NCI-H1417 (cell line): ENCODE measurements at regions not wholly inside any gene's neighbourhood (a gene's known extent, or its start where the extent isn't known, plus 50 kb on each side); places are given as distances from the start of the nearest gene placed in this dataset.
"Not testable (repeated sequence)": the region's sequence is repeated elsewhere in the genome, so short reads cannot be mapped to it uniquely, and the experiment has no call there.

Source experiments
- DNase-seq, 3 experiments: peaks; one replicate each; lab custom pipeline; 2025; lab: John Stamatoyannopoulos, UW

GRCh38 chr2:190742431-190742830 is 93.5 kb downstream of the NAB1 start:
- DNase-seq, result no peak

DNA sequence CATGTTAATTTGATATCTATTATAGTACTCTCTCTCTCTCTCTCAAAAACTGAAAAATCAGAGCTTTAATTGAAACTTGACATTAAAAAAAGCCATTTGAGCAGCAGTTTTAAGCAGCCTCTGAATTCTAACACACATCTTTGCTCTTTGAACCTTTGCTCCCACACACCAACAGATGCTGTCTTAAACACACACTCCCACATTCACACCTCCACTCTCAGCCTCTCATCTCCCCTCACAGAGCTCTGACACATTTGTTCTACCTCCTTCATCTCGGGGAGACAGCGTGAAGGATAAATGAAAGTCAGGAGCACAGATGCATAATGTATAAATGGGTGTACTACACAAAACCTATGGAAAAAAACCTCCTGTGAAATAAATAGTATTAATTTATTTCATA is 95.2 kb downstream of the NAB1 start:
- DNase-seq, result no peak

GRCh38 chr2:190746971-190747761 is 98.3 kb downstream of the NAB1 start:
- DNase-seq, result no peak

GRCh38 chr2:190748966-190749365 is 100.1 kb downstream of the NAB1 start:
- DNase-seq, result no peak

- no peak for DNase-seq
Measured at GRCh38 chr2:190755772-190756415, 107.0 kb downstream of the NAB1 start.

- DNase-seq, result no peak
Measured at GRCh38 chr2:190759749-190760213, 110.9 kb downstream of the NAB1 start.

GRCh38 chr2:190760353-190761150 is 111.7 kb downstream of the NAB1 start:
- not testable (repeated sequence) for DNase-seq

GRCh38 chr2:190761216-190761615 is 112.3 kb downstream of the NAB1 start:
- DNase-seq, result not testable (repeated sequence)

- DNase-seq, result no peak
Measured at GRCh38 chr2:190762566-190762965, 113.7 kb downstream of the NAB1 start.

DNA sequence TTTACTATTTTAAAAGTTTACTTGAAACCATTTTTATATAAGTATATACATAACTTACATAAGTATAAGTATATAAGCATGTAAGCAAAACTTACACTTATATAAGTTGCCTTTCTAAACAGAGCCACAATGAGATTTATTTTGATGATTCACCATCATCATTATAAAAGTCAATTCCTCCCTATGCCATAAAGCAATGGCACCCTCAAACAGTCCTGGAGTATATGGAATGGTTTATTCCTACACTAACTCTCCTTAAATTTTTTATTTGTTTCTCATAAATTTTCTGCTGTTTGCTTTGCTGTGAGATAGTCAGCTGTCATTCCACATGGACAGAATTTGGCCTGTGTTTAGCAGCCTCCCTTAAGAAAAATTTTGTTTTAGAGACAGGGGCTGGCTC is 114.2 kb downstream of the NAB1 start:
- no peak for DNase-seq

- DNase-seq, result no peak
Measured at GRCh38 chr2:190763901-190764514, 115.1 kb downstream of the NAB1 start.

GRCh38 chr2:190765386-190766173 is 115.0 kb upstream of the GLS start:
- DNase-seq, result no peak

- DNase-seq, result no peak
Measured at GRCh38 chr2:190766174-190766572, 114.4 kb upstream of the GLS start.

DNA sequence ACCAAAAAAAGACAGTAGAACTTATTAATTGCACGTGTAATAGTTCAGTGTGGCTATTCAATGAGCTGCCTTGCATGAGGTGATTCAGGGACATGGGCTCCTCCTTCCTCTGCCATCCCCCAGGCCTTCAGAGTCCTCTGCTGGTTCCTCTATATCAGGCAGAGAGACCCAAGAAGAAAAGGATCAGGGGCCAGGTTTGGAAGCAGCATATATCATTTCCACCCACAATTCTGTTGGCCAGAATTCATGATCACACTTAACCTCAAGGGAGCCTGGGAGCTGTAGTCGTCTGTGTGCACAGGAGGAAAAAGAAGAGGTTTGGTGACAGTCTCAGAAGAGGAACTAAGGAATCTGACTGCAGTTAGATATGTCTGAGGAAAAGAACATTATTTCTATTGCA is 114.0 kb upstream of the GLS start:
- no peak for DNase-seq

DNA sequence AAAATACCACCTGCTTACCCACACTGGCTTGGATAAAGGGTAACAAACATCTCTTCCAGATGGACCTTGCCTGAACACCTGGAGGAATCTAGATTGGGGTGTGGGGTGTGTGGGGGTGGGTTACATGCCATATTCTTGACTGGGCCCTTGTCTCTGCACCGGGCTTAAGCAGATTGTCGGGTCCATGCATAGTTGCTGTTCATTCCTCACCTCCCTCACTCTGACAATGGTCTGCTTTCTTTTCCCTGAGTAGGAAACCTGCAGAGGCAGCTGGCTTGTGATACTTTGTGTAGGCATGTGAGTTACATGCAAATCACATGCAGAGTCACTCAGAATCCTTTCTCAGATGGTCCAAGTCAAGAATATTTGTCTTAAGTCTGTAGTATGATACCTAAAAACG is 112.8 kb upstream of the GLS start:
- no peak for DNase-seq

- no peak for DNase-seq
Measured at GRCh38 chr2:190769258-190769657, 111.4 kb upstream of the GLS start.

DNA sequence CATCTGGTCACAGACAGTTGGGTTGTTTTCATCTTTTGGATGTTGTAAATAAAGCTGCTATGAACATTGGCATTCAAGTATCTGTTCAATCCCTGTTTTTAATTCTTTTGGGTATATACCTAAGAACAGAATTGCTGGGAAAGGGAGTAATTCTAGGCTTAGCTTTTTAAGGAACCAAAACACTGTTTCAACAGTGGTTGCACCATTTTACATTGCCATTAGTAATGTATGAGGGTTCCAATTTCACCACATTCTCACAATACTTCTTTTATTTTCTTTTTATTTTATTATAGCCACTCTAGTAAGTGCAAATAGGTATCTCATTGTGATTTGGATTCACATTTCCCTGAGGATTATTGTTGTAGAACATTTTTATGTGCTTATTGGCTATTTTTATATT is 108.9 kb upstream of the GLS start:
- no peak for DNase-seq

DNA sequence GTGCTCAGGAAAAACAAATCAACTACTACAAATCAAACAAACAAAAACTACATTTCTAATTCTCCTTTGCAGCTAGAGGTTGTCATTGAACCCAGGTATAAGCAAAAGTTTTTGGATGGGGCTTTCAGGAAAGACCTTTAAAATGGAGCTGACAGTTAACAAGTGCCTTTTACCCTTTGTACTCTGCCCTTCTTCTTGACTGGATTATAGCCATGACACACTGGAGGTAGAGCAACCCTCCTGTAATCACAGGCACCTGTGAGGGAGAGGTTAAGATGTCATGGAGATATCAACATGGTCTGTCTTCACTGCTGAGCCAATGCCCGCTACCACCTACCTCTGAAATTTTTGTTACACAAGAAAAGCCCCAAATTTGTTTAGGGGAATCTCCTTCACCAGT is 100.0 kb upstream of the GLS start:
- no peak for DNase-seq

DNA sequence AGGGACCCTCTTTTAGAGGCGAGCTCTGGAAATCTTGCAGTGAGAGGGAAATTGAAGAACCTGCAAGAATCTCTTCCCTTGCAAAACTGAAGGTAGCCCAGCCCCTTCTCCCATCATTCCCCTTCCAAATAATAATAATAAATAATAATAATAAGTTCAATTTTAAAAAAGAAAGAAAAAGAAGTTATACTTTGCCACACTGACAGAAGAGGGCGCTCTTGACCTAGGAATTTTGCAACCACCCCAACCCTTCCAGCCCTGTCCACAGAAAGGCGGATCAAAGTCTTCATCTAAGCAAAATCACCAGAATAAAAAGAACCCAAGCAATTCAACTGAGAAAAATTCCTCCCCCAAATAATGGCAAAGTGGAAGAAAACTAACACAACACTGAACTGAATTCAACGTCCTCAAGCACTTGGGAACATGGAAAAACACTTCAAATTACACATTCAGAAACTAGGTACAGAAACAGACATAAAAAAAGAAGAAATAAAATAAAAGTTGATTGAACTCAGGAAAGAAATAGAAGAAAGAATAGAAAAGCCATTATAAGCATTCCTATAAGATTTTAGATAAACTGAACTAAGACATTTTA is 98.9 kb upstream of the GLS start:
- peak; percentile 18 to 79 (median 26) for DNase-seq

GRCh38 chr2:190782264-190782663 is 98.4 kb upstream of the GLS start:
- DNase-seq, result no peak
